ENCODE measurements at regions not wholly inside any gene's neighbourhood (a gene's known extent, or its start where the extent isn't known, plus 50 kb on each side); places are given as distances from the start of the nearest gene placed in this dataset.

DNA sequence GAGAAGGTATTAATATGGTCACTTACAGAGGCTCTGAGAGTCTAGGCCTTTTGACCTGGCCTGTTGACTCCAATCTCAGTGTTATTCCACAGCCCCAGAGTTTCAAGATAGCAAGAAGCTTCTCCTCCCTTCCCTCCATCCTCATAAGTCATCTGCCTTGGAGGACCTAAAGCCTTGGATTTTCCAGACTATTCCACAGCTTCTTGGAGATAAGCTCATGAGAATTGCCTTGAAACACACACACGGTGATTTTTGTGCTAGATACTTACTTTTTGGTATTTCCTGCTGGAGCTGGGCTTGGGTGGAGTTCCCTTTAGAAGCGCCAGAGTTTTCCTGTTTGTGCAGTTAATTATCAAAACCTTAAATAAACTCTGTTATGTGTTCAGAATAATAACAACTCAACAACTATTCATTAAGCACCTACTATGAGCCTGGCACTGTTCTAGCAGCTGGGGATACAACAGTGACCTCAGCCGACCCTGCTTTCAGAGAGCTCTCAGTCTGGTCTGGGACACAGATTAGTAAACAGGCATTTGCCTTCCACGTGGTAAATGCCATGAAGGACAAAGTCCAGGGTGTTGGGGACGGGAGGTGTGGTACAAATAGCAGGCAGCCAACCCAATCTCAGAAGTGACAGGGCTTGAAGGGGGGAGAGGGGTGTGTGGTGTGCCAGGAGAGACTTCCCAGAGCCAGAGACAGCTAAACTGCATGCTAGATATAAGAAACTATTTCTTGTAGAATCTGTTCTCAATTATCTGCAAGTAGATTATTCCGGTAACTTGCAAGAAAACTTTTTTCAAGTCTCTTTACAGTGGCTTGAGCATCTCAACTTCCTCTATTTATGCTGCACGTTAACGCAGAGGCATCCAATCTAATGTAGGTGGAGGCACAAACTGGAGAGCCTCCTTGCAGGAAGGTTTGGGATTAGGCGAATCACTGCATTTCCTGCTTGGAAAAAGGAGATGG lies 55.9 kb upstream of the KLF9 start:
- intact Hi-C loops (cut with micrococcal nuclease), result no loop called here
- no peak for DNase-seq
- H3K4me3 Mint-ChIP-seq, result peak overlapping the region in 7 of 8 donors; percentile 11 to 53 (median 37)
- H3K4me1 Mint-ChIP-seq, result peaks cover 26 to 43% (median 37%) of the 10 kb centered on the region in 4 donors
- H3K27ac Mint-ChIP-seq, result peak overlapping the region in 5 of 7 donors; percentile 14 to 82 (median 61)
- CTCF ChIA-PET (ENCODE audit: partially characterized antibody), result interaction anchor here (0.9 to 1.6 kb wide), 4 partner anchors 10 to 63 kb away, joined by 3 to 4 read pairs (median 3); no protein-coding TSS in a partner anchor
- no peaks in the 10 kb centered on the region for H3K9me3 Mint-ChIP-seq
- no peaks in the 10 kb centered on the region for H3K36me3 Mint-ChIP-seq
- no peak overlapping the region for H3K4me3 ChIP-seq (ENCODE audit: low read length in 2 of 2)
- no peaks in the 10 kb centered on the region for H3K27me3 ChIP-seq (ENCODE audit: insufficient read depth, low read length)
- peaks cover 23% of the 10 kb centered on the region for H3K4me1 ChIP-seq (ENCODE audit: insufficient read depth, low read length)
- H3K27me3 Mint-ChIP-seq, result no peaks in the 10 kb centered on the region
- H3K36me3 ChIP-seq (ENCODE audit: insufficient read depth, low read length), result no peaks in the 10 kb centered on the region
- H3K9me3 ChIP-seq (ENCODE audit: control insufficient read depth in 1 of 2, low read length in 2 of 2), result no peaks in the 10 kb centered on the region
- POLR2A ChIA-PET (ENCODE audit: partially characterized antibody), result interaction anchor here (1.3 to 2.6 kb wide), 3 partner anchors 50 to 57 kb away, joined by 3 to 27 read pairs (median 4); partner anchors contain the start of gene KLF9
- no peak overlapping the region for H3K27ac ChIP-seq (ENCODE audit: low read depth, low read length)

DNA sequence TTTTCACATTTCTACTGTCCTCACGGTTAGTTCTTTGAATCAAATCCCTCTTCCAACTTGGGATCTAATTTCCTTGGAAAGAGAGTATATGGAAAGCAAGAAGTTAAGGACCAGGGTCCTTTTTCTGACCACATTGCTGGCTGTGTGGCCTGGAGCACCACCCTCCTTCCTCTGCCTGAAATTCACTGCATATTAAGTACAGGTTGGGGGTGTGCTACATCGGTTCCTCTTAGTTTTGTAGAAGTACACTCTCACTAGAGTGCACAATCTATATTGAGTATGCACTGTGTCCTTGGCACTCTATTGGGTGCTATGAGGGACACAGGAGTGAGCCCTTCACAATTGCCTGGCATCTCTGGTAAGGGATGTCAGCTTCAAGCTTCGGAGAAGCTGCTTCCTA lies 53.8 kb upstream of the KLF9 start:
- Mint-ChIP-seq H3K4me1 (peaks cover 26 to 43% (median 37%) of the 10 kb centered on the region in 4 donors), H3K36me3 (no peaks in the 10 kb centered on the region), H3K27ac (peak overlapping the region in 1 of 7 donors; percentile 3), H3K9me3 (no peaks in the 10 kb centered on the region), H3K27me3 (no peaks in the 10 kb centered on the region), H3K4me3 (no peak overlapping the region)
- H3K4me1 ChIP-seq (ENCODE audit: insufficient read depth, low read length), result peaks cover 23% of the 10 kb centered on the region
- CTCF ChIA-PET (ENCODE audit: partially characterized antibody), result no interaction called here
- no peaks in the 10 kb centered on the region for H3K27me3 ChIP-seq (ENCODE audit: insufficient read depth, low read length)
- DNase-seq, result no peak
- H3K27ac ChIP-seq (ENCODE audit: low read depth, low read length), result no peak overlapping the region
- POLR2A ChIA-PET (ENCODE audit: partially characterized antibody), result interaction anchor here (2.6 kb wide), 1 partner anchor 48 kb away, joined by 27 read pairs; no protein-coding TSS in a partner anchor
- intact Hi-C loops (cut with micrococcal nuclease), result loop anchor here (5.0 kb wide), 1 partner anchor 46 kb away; no protein-coding TSS in a partner anchor
- no peak overlapping the region for H3K4me3 ChIP-seq (ENCODE audit: low read length in 2 of 2)
- no peaks in the 10 kb centered on the region for H3K36me3 ChIP-seq (ENCODE audit: insufficient read depth, low read length)
- H3K9me3 ChIP-seq (ENCODE audit: control insufficient read depth in 1 of 2, low read length in 2 of 2), result no peaks in the 10 kb centered on the region

DNA sequence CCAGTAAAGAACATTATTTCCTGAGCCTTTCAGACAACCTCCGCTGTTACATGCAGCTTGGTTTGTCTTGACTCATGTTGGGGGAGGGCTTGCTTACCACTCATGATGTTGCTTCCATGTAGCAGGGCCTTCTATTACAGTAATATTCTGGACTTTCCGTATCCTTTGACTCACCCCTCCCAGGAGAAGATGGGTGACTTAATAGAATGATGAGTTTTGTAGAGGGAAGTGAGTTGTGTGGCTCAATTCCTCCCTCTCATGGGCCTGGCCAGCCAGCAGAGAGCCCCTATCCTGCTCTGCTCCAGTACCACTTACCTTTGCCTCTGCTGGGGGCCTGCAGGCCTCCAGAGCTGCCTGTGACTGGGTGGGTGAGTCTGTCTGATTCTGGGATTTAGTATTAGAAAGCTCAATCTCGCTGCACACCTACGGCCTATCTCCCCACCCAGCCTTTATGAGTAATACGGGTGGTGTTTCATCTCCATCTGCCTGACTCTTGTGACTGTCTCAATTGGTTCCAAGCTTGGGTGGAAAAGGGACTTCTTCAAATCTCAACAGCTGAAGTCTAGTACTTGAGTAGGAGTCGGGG lies 52.6 kb upstream of the KLF9 start:
- Histone ChIP-seq H3K36me3 (ENCODE audit: insufficient read depth, low read length) (no peaks in the 10 kb centered on the region), H3K27ac (ENCODE audit: low read depth, low read length) (no peak overlapping the region), H3K9me3 (ENCODE audit: control insufficient read depth in 1 of 2, low read length in 2 of 2) (no peaks in the 10 kb centered on the region), H3K4me1 (ENCODE audit: insufficient read depth, low read length) (peaks cover 23% of the 10 kb centered on the region), H3K4me3 (ENCODE audit: low read length in 2 of 2) (no peak overlapping the region), H3K27me3 (ENCODE audit: insufficient read depth, low read length) (no peaks in the 10 kb centered on the region)
- peaks cover 26 to 41% (median 36%) of the 10 kb centered on the region in 4 donors for H3K4me1 Mint-ChIP-seq
- no peaks in the 10 kb centered on the region for H3K9me3 Mint-ChIP-seq
- POLR2A ChIA-PET (ENCODE audit: partially characterized antibody), result interaction anchor here (0.7 kb wide), 1 partner anchor 46 kb away, joined by 3 read pairs; no protein-coding TSS in a partner anchor
- CTCF ChIA-PET (ENCODE audit: partially characterized antibody), result interaction anchor here (0.8 kb wide), 1 partner anchor 22 kb away, joined by 4 read pairs; no protein-coding TSS in a partner anchor
- no peaks in the 10 kb centered on the region for H3K27me3 Mint-ChIP-seq
- intact Hi-C loops (cut with micrococcal nuclease), result loop anchor here (5.0 kb wide), 1 partner anchor 45 kb away; no protein-coding TSS in a partner anchor
- DNase-seq, result no peak
- H3K27ac Mint-ChIP-seq, result peak overlapping the region in 1 of 7 donors; percentile 36
- H3K4me3 Mint-ChIP-seq, result no peak overlapping the region
- H3K36me3 Mint-ChIP-seq, result no peaks in the 10 kb centered on the region

DNA sequence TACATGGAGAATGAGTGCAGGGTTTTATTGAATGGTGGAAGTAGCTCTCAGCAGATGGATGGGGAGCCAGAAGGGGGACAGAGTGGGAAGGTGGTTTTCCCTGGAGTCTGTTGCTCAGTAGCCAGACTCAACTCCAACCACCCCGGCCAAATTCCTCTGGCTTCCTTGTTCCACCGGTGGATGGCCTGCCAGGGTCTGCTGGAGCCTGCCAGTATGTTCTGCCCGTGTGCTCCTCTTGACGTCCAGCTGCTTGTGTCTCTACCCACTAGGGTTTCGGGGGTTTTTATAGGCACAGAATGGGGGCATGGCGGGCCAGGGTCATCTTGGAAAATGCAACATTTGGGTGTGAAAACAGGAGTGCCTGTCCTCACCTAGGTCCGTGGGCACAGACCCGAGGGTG lies 51.4 kb upstream of the KLF9 start:
- H3K9me3 ChIP-seq (ENCODE audit: control insufficient read depth in 1 of 2, low read length in 2 of 2), result no peaks in the 10 kb centered on the region
- no peak overlapping the region for H3K4me3 ChIP-seq (ENCODE audit: low read length in 2 of 2)
- Mint-ChIP-seq H3K36me3 (no peaks in the 10 kb centered on the region), H3K27me3 (no peaks in the 10 kb centered on the region), H3K4me1 (peaks cover 23 to 33% (median 32%) of the 10 kb centered on the region in 4 donors), H3K9me3 (no peaks in the 10 kb centered on the region), H3K4me3 (no peak overlapping the region), H3K27ac (no peak overlapping the region)
- no peak for DNase-seq
- no peaks in the 10 kb centered on the region for H3K27me3 ChIP-seq (ENCODE audit: insufficient read depth, low read length)
- ChIA-PET CTCF (ENCODE audit: partially characterized antibody) (no interaction called here), POLR2A (ENCODE audit: partially characterized antibody) (no interaction called here)
- H3K4me1 ChIP-seq (ENCODE audit: insufficient read depth, low read length), result peaks cover 19% of the 10 kb centered on the region
- H3K27ac ChIP-seq (ENCODE audit: low read depth, low read length), result no peak overlapping the region
- H3K36me3 ChIP-seq (ENCODE audit: insufficient read depth, low read length), result no peaks in the 10 kb centered on the region
- intact Hi-C loops (cut with micrococcal nuclease), result loop anchor here (5.0 kb wide), 1 partner anchor 44 kb away; no protein-coding TSS in a partner anchor

DNA sequence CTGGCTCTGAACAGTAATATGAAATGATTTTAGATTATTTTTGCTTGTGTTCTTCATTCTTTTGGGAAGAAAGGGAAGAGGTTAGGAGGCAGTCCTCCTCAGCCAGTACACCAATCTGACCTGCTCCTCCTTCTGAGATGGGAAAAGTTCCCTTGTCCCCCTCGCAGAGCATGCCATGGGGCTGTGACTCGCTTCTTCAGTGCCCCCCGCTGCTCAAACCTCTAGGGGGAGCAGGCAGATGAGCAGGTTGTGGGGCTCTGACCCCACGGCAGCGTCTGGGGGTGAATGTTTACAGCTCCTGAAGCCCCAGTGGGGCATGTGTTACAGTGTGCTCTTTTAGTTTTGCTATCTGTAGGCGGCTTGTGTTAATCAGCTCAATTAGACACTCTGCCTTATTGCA lies 50.9 kb upstream of the KLF9 start:
- Histone ChIP-seq H3K4me1 (ENCODE audit: insufficient read depth, low read length) (peaks cover 14% of the 10 kb centered on the region), H3K27ac (ENCODE audit: low read depth, low read length) (no peak overlapping the region), H3K36me3 (ENCODE audit: insufficient read depth, low read length) (no peaks in the 10 kb centered on the region), H3K4me3 (ENCODE audit: low read length in 2 of 2) (no peak overlapping the region), H3K27me3 (ENCODE audit: insufficient read depth, low read length) (no peaks in the 10 kb centered on the region), H3K9me3 (ENCODE audit: control insufficient read depth in 1 of 2, low read length in 2 of 2) (no peaks in the 10 kb centered on the region)
- Mint-ChIP-seq H3K4me3 (no peak overlapping the region), H3K4me1 (peaks cover 19 to 28% (median 27%) of the 10 kb centered on the region in 4 donors), H3K27ac (peak overlapping the region in 1 of 7 donors; percentile 70), H3K27me3 (no peaks in the 10 kb centered on the region), H3K36me3 (no peaks in the 10 kb centered on the region), H3K9me3 (no peaks in the 10 kb centered on the region)
- CTCF ChIA-PET (ENCODE audit: partially characterized antibody), result no interaction called here
- no peak for DNase-seq
- intact Hi-C loops (cut with micrococcal nuclease), result loop anchor here (5.0 kb wide), 1 partner anchor 43 kb away; no protein-coding TSS in a partner anchor
- POLR2A ChIA-PET (ENCODE audit: partially characterized antibody), result interaction anchor here (0.9 kb wide), 1 partner anchor 53 kb away, joined by 3 read pairs; no protein-coding TSS in a partner anchor
